GM12878 (cell line): ENCODE measurements at regions not wholly inside any gene's neighbourhood (a gene's known extent, or its start where the extent isn't known, plus 50 kb on each side); places are given as distances from the start of the nearest gene placed in this dataset.

Source experiments
- ATAC-seq: fragments of 200-7000 bp; cut with Tn5 transposase; 3 replicates; pipeline ENCODE4 v1.9.1; 2020; ENCODE audit warnings: mild to moderate bottlenecking, moderate library complexity
- BruUV-seq: library from RNA; stranded (reverse); fragments of 400-500 nt; replicated peaks from 2 replicates; lab custom pipeline; 2021; lab: Mats Ljungman, UMichigan
- CTCF ChIA-PET: fragments of 300-600 bp; sonication (Branson Sonifier 250); formaldehyde crosslinking; extraction: SDS; loops from one replicate; lab custom pipeline; 2021; ENCODE audit warnings: inconsistent platforms; lab: Yijun Ruan, JAX
- POLR2A ChIA-PET: fragments of 350-600 bp; formaldehyde crosslinking; extraction: SDS; loops from one replicate; lab custom pipeline; 2021; ENCODE audit warnings: inconsistent platforms; lab: Charles Lee
- RAD21 ChIA-PET: fragments of 300-600 bp; sonication (Branson Sonifier 250); formaldehyde crosslinking; loops from one replicate; lab custom pipeline; 2023; ENCODE audit warnings: antibody characterized with exemption; ENCODE audit not compliant: unreplicated experiment; lab: Charles Lee
- SMC1A ChIA-PET: fragments of 300-600 bp; sonication (Branson Sonifier 250); formaldehyde crosslinking; loops from one replicate; lab custom pipeline; 2023; ENCODE audit not compliant: unreplicated experiment, uncharacterized antibody; lab: Charles Lee
- DNase-seq: peaks from one replicate; pipeline ENCODE4 v3.0.0-alpha.2; 2011; ENCODE audit warnings: low read depth, low spot score
- FAIRE-seq: peaks from 3 replicates; lab custom pipeline; 2011; peaks lifted over from hg19 to GRCh38; lab: Jason Lieb, UNC
- H2AFZ ChIP-seq: 2 replicates; pipeline ENCODE4 v1.6.0; 2011; ENCODE audit warnings: low read depth, low read length, control low read depth; ENCODE audit not compliant: control insufficient read depth
- H3K27ac ChIP-seq: 2 replicates; pipeline ENCODE4 v1.5.1; 2011; ENCODE audit warnings: control low read depth; ENCODE audit not compliant: control insufficient read depth, insufficient read depth
- H3K27me3 ChIP-seq, 2 experiments: replicated peaks in 1 of 2; 2 replicates each; pipeline versions ENCODE4 v1.6.0 to v1.6.1; 2011; ENCODE audit warnings: low read length in 1 of 2; ENCODE audit not compliant: control insufficient read depth in 2 of 2, insufficient read depth in 2 of 2
- H3K36me3 ChIP-seq, 2 experiments: 2 replicates each; pipeline ENCODE4 v1.5.1; 2011; ENCODE audit warnings: low read length in 1 of 2; ENCODE audit not compliant: control insufficient read depth in 2 of 2, insufficient read depth in 2 of 2
- H3K4me1 ChIP-seq: 2 replicates; pipeline ENCODE4 v1.6.1; 2011; ENCODE audit warnings: mild to moderate bottlenecking, low read length, moderate library complexity, mixed read lengths; ENCODE audit not compliant: control insufficient read depth, insufficient read depth
- H3K4me2 ChIP-seq: 2 replicates; pipeline ENCODE4 v1.6.0; 2011; ENCODE audit warnings: control low read depth; ENCODE audit not compliant: control insufficient read depth, insufficient read depth
- H3K4me3 ChIP-seq: fragments of 200-600 bp; sonication (generic); 2 replicates; pipeline ENCODE4 v1.5.1; 2016
- H3K79me2 ChIP-seq: 2 replicates; pipeline ENCODE4 v1.6.0; 2011; ENCODE audit warnings: low read length; ENCODE audit not compliant: control insufficient read depth, insufficient read depth
- H3K9ac ChIP-seq: 2 replicates; pipeline ENCODE4 v1.8.0; 2011; ENCODE audit warnings: low read length, control low read depth, mixed read lengths; ENCODE audit not compliant: control insufficient read depth, insufficient read depth
- H3K9me3 ChIP-seq: replicated peaks from 3 replicates; pipeline ENCODE4 v1.5.1; 2011; ENCODE audit warnings: mild to moderate bottlenecking, low read length; ENCODE audit not compliant: control insufficient read depth, insufficient read depth
- H4K20me1 ChIP-seq: 2 replicates; pipeline ENCODE4 v1.6.0; 2011; ENCODE audit not compliant: control insufficient read depth, insufficient read depth
- HDGF ChIP-seq: fragments of 450-650 bp; IDR thresholded peaks from 2 replicates; pipeline ENCODE4 v1.6.1; 2016; ENCODE audit warnings: antibody characterized with exemption
- TBL1XR1 ChIP-seq: IDR thresholded peaks from 2 replicates; pipeline ENCODE4 v1.6.1; 2012; ENCODE audit warnings: low read depth, low read length, improper control_type of control experiment
- WGBS: methylation state at CpG from one replicate; pipeline ENCODE4 v1.1.6; 2016; ENCODE audit warnings: low lambda C conversion rate; ENCODE audit not compliant: insufficient replicate concordance, insufficient coverage; ENCODE audit errors: missing lambda C conversion rate; 5-methylcytosine and 5-hydroxymethylcytosine counted together
- in situ Hi-C: fragments of 300-500 bp; cut with MboI; formaldehyde crosslinking; loops from 9 replicates; pipeline ENCODE4 v1.14.3; 2018; ENCODE audit warnings: mixed read lengths
- intact Hi-C: fragments of 100-400 bp; cut with micrococcal nuclease; formaldehyde crosslinking; loops from one replicate; pipeline ENCODE4 v1.14.2; 2022; ENCODE audit not compliant: unreplicated experiment
- TF ChIP-seq, protein P1 (sequence below): fragments of 450-650 bp; IDR thresholded peaks from 2 replicates; pipeline ENCODE4 v1.6.1; 2017; ENCODE audit warnings: low read depth, mild to moderate bottlenecking, moderate library complexity

DNA sequence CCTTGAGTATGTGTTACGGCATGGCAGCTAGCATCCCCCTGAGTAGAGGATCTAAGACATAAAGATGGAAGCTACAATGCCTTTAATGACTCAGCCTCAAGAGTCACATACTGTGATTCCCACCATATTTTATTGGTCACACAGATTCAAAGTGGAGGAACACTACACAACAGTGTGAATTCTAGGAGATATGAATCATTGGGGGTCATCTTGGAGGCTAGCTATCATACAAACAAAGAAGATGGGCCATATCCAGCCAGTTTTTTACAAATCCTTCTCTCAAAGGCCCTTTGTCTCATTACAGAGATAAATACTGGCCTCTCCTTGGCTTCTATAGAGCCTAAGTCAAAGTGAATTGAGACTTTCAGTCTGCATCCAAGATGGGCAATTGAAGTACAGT is 177.0 kb downstream of the TBX15 start:
- 0% methylated on average over 1 of the region's 1 CpG for WGBS
- H3K9me3 ChIP-seq, result no peaks in the 10 kb centered on the region
- ChIA-PET POLR2A (no interaction called here), RAD21 (no interaction called here), CTCF (no interaction called here), SMC1A (no interaction called here)
- H2AFZ ChIP-seq, result no peak overlapping the region
- no peak overlapping the region for H3K9ac ChIP-seq
- intact Hi-C loops, result no loop called here
- no peaks in the 10 kb centered on the region for H3K4me1 ChIP-seq
- H3K4me3 ChIP-seq, result no peak overlapping the region
- no peak for DNase-seq
- no peak for ATAC-seq
- no peaks in the 10 kb centered on the region for H3K36me3 ChIP-seq
- H3K79me2 ChIP-seq, result no peaks in the 10 kb centered on the region
- no peak overlapping the region for H3K27ac ChIP-seq
- TF ChIP-seq TBL1XR1 (no peak), HDGF (no peak)
- TF ChIP-seq, all 136 proteins: peak for 0
- in situ Hi-C loops, result no loop called here
- BruUV-seq, result no TSS peak
- Histone ChIP-seq H3K4me2 (no peak overlapping the region), H3K27me3 (no peaks in the 10 kb centered on the region), H4K20me1 (no peaks in the 10 kb centered on the region)
- no peak for FAIRE-seq

DNA sequence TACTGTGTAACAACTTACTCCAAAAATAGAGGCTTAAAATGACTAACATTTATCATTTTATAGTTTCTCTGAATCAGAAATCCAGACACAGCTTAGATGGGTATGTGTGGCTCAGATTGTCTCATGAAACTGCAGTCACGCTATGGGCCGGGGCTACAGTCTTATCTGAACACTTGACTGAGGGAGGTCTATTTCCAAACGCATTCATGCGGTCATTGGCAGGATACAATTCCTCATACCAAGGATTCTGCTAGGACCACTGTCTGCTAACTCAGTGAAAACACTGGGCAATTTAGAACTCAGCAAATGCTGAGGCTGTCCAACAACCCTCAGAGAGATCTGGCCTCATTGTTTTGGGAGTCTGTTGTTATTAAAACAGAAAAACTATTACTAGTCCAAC is 178.6 kb downstream of the TBX15 start:
- 41% methylated on average over 4 of the region's 4 CpGs for WGBS
- SMC1A ChIA-PET, result no interaction called here
- Histone ChIP-seq H3K9ac (no peak overlapping the region), H4K20me1 (no peaks in the 10 kb centered on the region), H3K27me3 (no peaks in the 10 kb centered on the region), H3K9me3 (no peaks in the 10 kb centered on the region), H3K4me2 (no peak overlapping the region), H3K4me3 (no peak overlapping the region), H3K36me3 (no peaks in the 10 kb centered on the region), H3K27ac (no peak overlapping the region), H3K79me2 (no peaks in the 10 kb centered on the region), H3K4me1 (no peaks in the 10 kb centered on the region), H2AFZ (no peak overlapping the region)
- in situ Hi-C loops, result no loop called here
- no TSS peak for BruUV-seq
- no peak for DNase-seq
- POLR2A ChIA-PET, result no interaction called here
- TF ChIP-seq, protein P1, sequence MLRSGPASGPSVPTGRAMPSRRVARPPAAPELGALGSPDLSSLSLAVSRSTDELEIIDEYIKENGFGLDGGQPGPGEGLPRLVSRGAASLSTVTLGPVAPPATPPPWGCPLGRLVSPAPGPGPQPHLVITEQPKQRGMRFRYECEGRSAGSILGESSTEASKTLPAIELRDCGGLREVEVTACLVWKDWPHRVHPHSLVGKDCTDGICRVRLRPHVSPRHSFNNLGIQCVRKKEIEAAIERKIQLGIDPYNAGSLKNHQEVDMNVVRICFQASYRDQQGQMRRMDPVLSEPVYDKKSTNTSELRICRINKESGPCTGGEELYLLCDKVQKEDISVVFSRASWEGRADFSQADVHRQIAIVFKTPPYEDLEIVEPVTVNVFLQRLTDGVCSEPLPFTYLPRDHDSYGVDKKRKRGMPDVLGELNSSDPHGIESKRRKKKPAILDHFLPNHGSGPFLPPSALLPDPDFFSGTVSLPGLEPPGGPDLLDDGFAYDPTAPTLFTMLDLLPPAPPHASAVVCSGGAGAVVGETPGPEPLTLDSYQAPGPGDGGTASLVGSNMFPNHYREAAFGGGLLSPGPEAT, result no peak
- CTCF ChIA-PET, result no interaction called here
- no peak for ATAC-seq
- intact Hi-C loops, result no loop called here
- no peak for FAIRE-seq
- RAD21 ChIA-PET, result no interaction called here
